Tibial nerve (tissue), 3 donors: ENCODE measurements at regions not wholly inside any gene's neighbourhood (a gene's known extent, or its start where the extent isn't known, plus 50 kb on each side); places are given as distances from the start of the nearest gene placed in this dataset.

Source experiments
- CTCF ChIP-seq, 5 experiments: fragments of 200-600 bp in 3 of 5; fragments of 450-650 bp in 2 of 5; sonication (generic) in 3 of 5; IDR thresholded peaks; one replicate each; pipeline ENCODE4 v1.5.1; 2016 to 2019; ENCODE audit warnings: antibody characterized with exemption in 5 of 5, mild to moderate bottlenecking in 3 of 5, moderate library complexity in 2 of 5
- POLR2A ChIP-seq, 2 donors: fragments of 450-650 bp; IDR thresholded peaks; one replicate each; pipeline ENCODE4 v1.6.1; 2017; ENCODE audit warnings: antibody characterized with exemption in 2 of 2, mild to moderate bottlenecking in 2 of 2, moderate library complexity in 2 of 2

GRCh38 chr2:190792956-190793888 is 87.4 kb upstream of the GLS start:
- TF ChIP-seq POLR2A (IDR thresholded peaks at IDR 0.05) (no peak), CTCF (IDR thresholded peaks at IDR 0.05) (no peak)
